ENCODE measurements at regions not wholly inside any gene's neighbourhood (a gene's known extent, or its start where the extent isn't known, plus 50 kb on each side); places are given as distances from the start of the nearest gene placed in this dataset.

DNA sequence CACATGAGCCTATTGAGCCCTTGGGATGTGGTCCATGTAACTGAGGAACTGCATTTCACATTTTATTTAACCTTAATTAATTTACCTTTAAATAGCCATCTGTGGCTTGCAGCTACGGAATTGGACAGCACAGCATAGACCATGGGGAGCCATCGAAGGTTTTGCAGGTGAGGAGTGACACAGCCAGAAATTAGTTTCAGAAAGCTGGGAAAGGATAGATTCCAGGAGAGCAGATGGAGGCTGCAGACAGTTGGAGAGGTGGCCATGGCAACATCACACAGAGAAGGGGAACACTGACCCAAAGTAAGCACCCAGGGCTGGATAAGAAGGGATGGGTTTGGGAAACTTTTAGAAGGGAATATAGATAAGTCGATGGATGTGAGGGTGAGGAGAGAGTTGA, 100.1 kb upstream of the SLC6A11 start:
- peak; percentile 7 for DNase-seq (ENCODE audit: low spot score)
- H3K4me3 ChIP-seq: no peak overlapping the region
- TF ChIP-seq, protein P1, sequence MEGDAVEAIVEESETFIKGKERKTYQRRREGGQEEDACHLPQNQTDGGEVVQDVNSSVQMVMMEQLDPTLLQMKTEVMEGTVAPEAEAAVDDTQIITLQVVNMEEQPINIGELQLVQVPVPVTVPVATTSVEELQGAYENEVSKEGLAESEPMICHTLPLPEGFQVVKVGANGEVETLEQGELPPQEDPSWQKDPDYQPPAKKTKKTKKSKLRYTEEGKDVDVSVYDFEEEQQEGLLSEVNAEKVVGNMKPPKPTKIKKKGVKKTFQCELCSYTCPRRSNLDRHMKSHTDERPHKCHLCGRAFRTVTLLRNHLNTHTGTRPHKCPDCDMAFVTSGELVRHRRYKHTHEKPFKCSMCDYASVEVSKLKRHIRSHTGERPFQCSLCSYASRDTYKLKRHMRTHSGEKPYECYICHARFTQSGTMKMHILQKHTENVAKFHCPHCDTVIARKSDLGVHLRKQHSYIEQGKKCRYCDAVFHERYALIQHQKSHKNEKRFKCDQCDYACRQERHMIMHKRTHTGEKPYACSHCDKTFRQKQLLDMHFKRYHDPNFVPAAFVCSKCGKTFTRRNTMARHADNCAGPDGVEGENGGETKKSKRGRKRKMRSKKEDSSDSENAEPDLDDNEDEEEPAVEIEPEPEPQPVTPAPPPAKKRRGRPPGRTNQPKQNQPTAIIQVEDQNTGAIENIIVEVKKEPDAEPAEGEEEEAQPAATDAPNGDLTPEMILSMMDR (IDR thresholded peaks at IDR 0.05): no peak
- H3K27ac ChIP-seq: no peak overlapping the region

DNA sequence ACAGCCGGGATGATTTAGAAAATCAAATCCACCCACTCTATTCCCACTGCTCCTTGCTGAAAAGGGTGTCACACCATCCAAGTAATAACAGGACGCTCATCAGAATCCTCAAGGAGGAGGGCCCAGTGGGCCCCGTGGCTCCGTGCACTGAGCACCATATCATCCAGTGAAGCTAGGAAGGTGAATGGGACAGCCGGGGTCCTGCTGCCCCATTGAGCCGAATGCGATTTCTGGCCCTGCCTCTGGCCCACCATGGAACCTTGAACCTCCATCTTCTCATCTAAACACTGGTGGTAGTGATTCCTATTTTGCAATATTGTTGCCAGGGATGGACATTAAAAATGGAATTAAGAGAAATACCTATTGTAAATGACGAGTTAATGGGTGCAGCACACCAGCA, 99.1 kb upstream of the SLC6A11 start:
- TF ChIP-seq, protein P1 (IDR thresholded peaks at IDR 0.05): no peak
- peak; percentile 1 for DNase-seq (ENCODE audit: low spot score)
- no peak overlapping the region for H3K4me3 ChIP-seq
- no peak overlapping the region for H3K27ac ChIP-seq

DNA sequence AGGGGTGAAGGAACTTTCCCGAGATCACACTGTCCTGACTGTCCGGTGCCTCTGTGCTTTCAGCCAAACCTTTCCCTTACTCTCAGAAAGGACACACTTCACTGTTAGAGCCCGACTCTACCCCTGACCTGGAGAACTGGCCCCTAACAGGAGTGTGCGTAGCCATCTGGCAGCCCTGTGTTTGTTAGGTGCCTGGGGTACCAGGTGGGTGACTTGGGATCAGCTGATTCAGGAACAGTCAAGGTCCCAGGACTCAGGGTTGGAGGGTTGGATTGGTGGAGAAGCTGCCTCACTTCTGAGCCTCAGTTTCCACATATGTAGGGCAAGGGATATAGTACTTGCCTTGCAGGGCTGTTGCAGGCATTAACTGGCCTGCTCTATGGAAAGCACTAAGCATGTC, 98.3 kb upstream of the SLC6A11 start:
- peak; percentile 59 for DNase-seq (ENCODE audit: low spot score)
- H3K27ac ChIP-seq: no peak overlapping the region
- TF ChIP-seq, protein P1 (IDR thresholded peaks at IDR 0.05): no peak

DNA sequence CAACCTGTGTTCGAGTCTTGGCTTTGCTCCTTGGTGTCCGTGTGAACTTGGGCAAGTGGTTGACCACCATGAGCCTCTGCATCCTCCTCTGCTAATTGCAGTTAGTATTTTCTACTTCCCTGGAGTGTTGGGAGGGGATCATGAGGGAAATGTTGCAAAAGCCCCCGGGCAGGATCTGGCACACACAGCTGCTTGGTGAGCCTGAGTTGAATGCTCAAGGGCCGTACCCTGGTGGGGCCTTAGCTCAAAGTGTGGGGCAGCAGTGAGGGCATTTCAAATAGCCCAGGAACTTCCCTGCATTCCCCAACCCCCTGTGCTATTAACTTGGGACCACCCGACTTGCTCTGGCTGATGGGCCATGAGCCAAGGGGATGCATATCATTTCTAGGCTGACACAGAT, 94.9 kb upstream of the SLC6A11 start:
- TF ChIP-seq, protein P1 (IDR thresholded peaks at IDR 0.05): no peak
- Histone ChIP-seq H3K27ac (no peak overlapping the region), H3K4me3 (no peak overlapping the region)
- DNase-seq (ENCODE audit: low spot score): peak; percentile 60

More for the DNA sequence above, 98.3 kb upstream of the SLC6A11 start:
- H3K4me3 ChIP-seq: no peak overlapping the region

DNA sequence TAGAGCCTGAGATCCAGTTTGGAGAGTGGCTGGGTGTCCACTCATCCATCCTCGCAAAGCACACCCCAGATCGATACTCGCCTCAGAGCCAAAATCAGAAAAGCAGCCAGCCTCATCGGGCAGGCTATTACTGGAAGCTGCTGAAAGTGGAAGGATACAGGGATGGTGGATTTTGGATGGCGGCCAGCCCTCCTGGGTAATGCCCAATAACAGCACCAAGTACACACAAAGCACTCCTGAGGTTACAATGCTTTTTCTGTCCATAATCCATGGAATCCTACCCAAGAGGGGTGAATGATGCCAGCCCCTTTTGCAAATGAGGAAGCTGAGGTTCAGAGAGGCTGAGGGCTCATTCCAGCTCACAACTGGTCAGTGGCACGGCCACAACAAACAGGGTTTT, 93.1 kb upstream of the SLC6A11 start:
- DNase-seq (ENCODE audit: low spot score): peak; percentile 33
- H3K4me3 ChIP-seq: no peak overlapping the region
- TF ChIP-seq, protein P1 (IDR thresholded peaks at IDR 0.05): no peak
- no peak overlapping the region for H3K27ac ChIP-seq

DNA sequence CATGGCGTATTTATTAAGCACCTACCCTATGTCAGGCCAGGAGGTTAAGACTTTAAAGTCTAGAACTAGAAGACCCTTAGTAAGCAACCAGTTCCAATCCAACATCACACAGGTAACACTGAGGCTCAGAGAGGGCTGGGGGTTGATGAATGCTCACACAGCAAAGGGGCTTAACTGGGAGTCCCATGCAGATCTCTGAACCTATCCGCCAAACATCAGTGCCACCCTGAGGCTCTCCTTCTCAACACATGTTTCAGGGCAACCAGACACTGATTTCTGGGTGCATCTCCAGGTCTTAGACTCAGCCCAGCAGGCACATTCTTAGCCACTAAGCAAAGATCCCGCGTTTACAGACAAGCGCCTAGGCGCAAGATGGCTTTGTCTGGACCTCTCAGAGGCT, 92.0 kb upstream of the SLC6A11 start:
- peak; percentile 31 for DNase-seq (ENCODE audit: low spot score)
- Histone ChIP-seq H3K4me3 (no peak overlapping the region), H3K27ac (no peak overlapping the region)
- TF ChIP-seq, protein P1 (IDR thresholded peaks at IDR 0.05): no peak

DNA sequence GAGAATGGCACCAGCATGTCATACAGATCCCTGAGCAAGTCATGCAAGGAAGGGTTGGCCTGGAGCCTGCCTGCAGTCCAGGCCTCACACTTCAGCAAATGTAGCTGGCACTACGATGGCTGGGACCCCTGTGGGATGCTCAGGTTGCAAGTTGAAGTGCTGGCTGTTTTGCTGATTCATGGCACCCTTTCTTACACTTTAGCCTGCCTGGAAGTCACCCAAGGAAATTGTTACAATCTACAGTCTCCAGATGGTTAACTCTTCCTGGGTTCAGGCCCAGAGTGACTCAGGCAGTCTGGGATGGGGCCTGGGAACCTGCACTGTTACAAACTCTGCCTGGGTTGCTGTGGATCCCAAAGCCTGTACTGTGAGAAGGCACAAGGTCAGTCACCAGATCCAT, 91.0 kb upstream of the SLC6A11 start:
- TF ChIP-seq, protein P1 (IDR thresholded peaks at IDR 0.05): no peak
- Histone ChIP-seq H3K4me3 (no peak overlapping the region), H3K27ac (no peak overlapping the region)
- DNase-seq (ENCODE audit: low spot score): peak; percentile 53

All from coronary artery (tissue), 2 donors.